OCI-LY7 (cell line): ENCODE measurements at regions not wholly inside any gene's neighbourhood (a gene's known extent, or its start where the extent isn't known, plus 50 kb on each side); places are given as distances from the start of the nearest gene placed in this dataset.

Experiments
- BruUV-seq: library from RNA; stranded (reverse); fragments of 400-500 nt; replicated peaks from 2 replicates; lab custom pipeline; 2021; lab: Mats Ljungman, UMichigan
- CTCF ChIA-PET: fragments of 300-600 bp; sonication (Branson Sonifier 250); formaldehyde crosslinking; loops from one replicate; lab custom pipeline; 2022; ENCODE audit warnings: antibody characterized with exemption; ENCODE audit not compliant: unreplicated experiment; lab: Charles Lee
- POLR2A ChIA-PET: fragments of 300-600 bp; sonication (Branson Sonifier 250); formaldehyde crosslinking; loops from one replicate; lab custom pipeline; 2022; ENCODE audit warnings: antibody characterized with exemption; lab: Charles Lee
- DNase-seq: peaks from one replicate; pipeline ENCODE4 v3.0.0-alpha.2; 2015; ENCODE audit warnings: low spot score
- H2AFZ ChIP-seq: fragments of 200-600 bp; sonication (generic), shearing (Covaris generic); 2 replicates; pipeline ENCODE4 v1.6.1; 2014; ENCODE audit warnings: mild to moderate bottlenecking, antibody characterized with exemption, low read length, moderate library complexity
- H3K27ac ChIP-seq: fragments of 200-600 bp; sonication (generic); 2 replicates; pipeline ENCODE4 v1.5.1; 2014; ENCODE audit warnings: mixed run types, low read depth, mild to moderate bottlenecking, moderate library complexity, low read length, inconsistent platforms; ENCODE audit not compliant: poor library complexity, severe bottlenecking
- H3K36me3 ChIP-seq: fragments of 200-600 bp; sonication (generic); 2 replicates; pipeline ENCODE4 v1.6.1; 2014; ENCODE audit warnings: mild to moderate bottlenecking, antibody characterized with exemption, low read length, moderate library complexity, mixed read lengths; ENCODE audit not compliant: insufficient read depth
- H3K4me1 ChIP-seq: fragments of 200-600 bp; sonication (generic); 2 replicates; pipeline ENCODE4 v1.5.1; 2014; ENCODE audit warnings: mild to moderate bottlenecking, low read length; ENCODE audit not compliant: insufficient read depth, poor library complexity, severe bottlenecking
- H3K4me2 ChIP-seq: fragments of 200-600 bp; sonication (generic); 2 replicates; pipeline ENCODE4 v1.6.1; 2014; ENCODE audit warnings: mild to moderate bottlenecking, low read length
- H3K4me3 ChIP-seq: fragments of 200-600 bp; sonication (generic); 2 replicates; pipeline ENCODE4 v1.5.1; 2014; ENCODE audit warnings: mild to moderate bottlenecking, low read depth, low read length; ENCODE audit not compliant: poor library complexity, severe bottlenecking
- H3K79me2 ChIP-seq: fragments of 200-600 bp; sonication (generic); 2 replicates; pipeline ENCODE4 v1.6.1; 2016; ENCODE audit warnings: low read depth, mild to moderate bottlenecking, low read length, moderate library complexity, mixed read lengths; ENCODE audit not compliant: insufficient read depth
- H3K9me2 ChIP-seq: fragments of 200-600 bp; sonication (generic); 2 replicates; pipeline ENCODE4 v1.6.1; 2016; ENCODE audit warnings: mild to moderate bottlenecking, low read length, mixed read lengths; ENCODE audit not compliant: insufficient read depth
- H3K9me3 ChIP-seq: fragments of 200-600 bp; sonication (generic); 2 replicates; pipeline ENCODE4 v1.6.1; 2014; ENCODE audit warnings: mild to moderate bottlenecking, mixed run types, low read length, mixed read lengths
- H4K20me1 ChIP-seq: fragments of 200-600 bp; sonication (generic); 2 replicates; pipeline ENCODE4 v1.6.1; 2014; ENCODE audit warnings: mild to moderate bottlenecking, antibody characterized with exemption, low read length, moderate library complexity, mixed read lengths; ENCODE audit not compliant: insufficient read depth
- EZH2phosphoT487 ChIP-seq: fragments of 200-600 bp; sonication (generic); IDR thresholded peaks from 2 replicates; pipeline ENCODE4 v1.6.1; 2018; ENCODE audit warnings: low read depth, borderline replicate concordance, mild to moderate bottlenecking, mixed run types, antibody characterized with exemption, low read length, moderate library complexity, mixed read lengths
- intact Hi-C: fragments of 100-400 bp; cut with micrococcal nuclease; formaldehyde crosslinking; loops from one replicate; pipeline ENCODE4 v1.10.0; 2022; ENCODE audit not compliant: unreplicated experiment
- TF ChIP-seq, protein P1 (sequence below): fragments of 200-600 bp; sonication (generic); conservative IDR thresholded peaks from 2 replicates; pipeline ENCODE4 v1.5.1; 2014; ENCODE audit warnings: mild to moderate bottlenecking, antibody characterized with exemption, low read length, moderate library complexity, mixed read lengths

DNA sequence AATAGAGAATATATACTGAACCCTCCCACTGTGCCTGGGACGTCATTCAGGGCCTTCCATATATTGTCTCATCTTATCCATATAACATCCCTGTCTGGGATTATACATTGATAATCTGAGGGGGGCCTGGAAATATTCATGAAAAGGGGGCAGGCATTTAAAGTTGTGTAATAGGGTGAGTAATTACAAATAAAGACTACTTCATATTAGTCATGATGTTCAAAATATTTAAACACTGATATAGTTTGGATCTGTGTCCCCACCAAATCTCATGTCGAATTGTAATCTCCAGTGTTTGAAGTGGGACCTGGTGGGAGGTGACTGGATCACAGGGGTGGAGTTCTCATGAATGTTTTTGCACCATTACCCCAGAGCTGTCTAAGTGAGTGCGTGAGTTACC is 97.8 kb downstream of the AQP9 start:
- no peak for DNase-seq
- Histone ChIP-seq H3K4me3 (no peak overlapping the region), H4K20me1 (no peaks in the 10 kb centered on the region), H3K4me1 (no peaks in the 10 kb centered on the region), H2AFZ (no peak overlapping the region), H3K9me2 (no peaks in the 10 kb centered on the region), H3K27ac (no peak overlapping the region), H3K36me3 (no peaks in the 10 kb centered on the region), H3K79me2 (no peaks in the 10 kb centered on the region), H3K4me2 (no peak overlapping the region), H3K9me3 (no peaks in the 10 kb centered on the region)
- ChIA-PET POLR2A (no interaction called here), CTCF (no interaction called here)
- intact Hi-C loops = no loop called here
- no peak for TF ChIP-seq EZH2phosphoT487
- TF ChIP-seq, protein P1, sequence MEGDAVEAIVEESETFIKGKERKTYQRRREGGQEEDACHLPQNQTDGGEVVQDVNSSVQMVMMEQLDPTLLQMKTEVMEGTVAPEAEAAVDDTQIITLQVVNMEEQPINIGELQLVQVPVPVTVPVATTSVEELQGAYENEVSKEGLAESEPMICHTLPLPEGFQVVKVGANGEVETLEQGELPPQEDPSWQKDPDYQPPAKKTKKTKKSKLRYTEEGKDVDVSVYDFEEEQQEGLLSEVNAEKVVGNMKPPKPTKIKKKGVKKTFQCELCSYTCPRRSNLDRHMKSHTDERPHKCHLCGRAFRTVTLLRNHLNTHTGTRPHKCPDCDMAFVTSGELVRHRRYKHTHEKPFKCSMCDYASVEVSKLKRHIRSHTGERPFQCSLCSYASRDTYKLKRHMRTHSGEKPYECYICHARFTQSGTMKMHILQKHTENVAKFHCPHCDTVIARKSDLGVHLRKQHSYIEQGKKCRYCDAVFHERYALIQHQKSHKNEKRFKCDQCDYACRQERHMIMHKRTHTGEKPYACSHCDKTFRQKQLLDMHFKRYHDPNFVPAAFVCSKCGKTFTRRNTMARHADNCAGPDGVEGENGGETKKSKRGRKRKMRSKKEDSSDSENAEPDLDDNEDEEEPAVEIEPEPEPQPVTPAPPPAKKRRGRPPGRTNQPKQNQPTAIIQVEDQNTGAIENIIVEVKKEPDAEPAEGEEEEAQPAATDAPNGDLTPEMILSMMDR = no peak
- no TSS peak for BruUV-seq

GRCh38 chr15:58240191-58240932 is 102.2 kb downstream of the AQP9 start:
- no peaks in the 10 kb centered on the region for H3K79me2 ChIP-seq
- H3K27ac ChIP-seq = no peak overlapping the region
- no peaks in the 10 kb centered on the region for H3K9me2 ChIP-seq
- intact Hi-C loops = no loop called here
- H3K4me2 ChIP-seq = no peak overlapping the region
- H3K4me1 ChIP-seq = no peaks in the 10 kb centered on the region
- ChIA-PET CTCF (no interaction called here), POLR2A (no interaction called here)
- TF ChIP-seq, protein P1 = no peak
- no peak for TF ChIP-seq EZH2phosphoT487
- no peaks in the 10 kb centered on the region for H3K36me3 ChIP-seq
- H4K20me1 ChIP-seq = no peaks in the 10 kb centered on the region
- no peak for DNase-seq
- H3K4me3 ChIP-seq = no peak overlapping the region
- H2AFZ ChIP-seq = no peak overlapping the region
- BruUV-seq = no TSS peak
- no peaks in the 10 kb centered on the region for H3K9me3 ChIP-seq

DNA sequence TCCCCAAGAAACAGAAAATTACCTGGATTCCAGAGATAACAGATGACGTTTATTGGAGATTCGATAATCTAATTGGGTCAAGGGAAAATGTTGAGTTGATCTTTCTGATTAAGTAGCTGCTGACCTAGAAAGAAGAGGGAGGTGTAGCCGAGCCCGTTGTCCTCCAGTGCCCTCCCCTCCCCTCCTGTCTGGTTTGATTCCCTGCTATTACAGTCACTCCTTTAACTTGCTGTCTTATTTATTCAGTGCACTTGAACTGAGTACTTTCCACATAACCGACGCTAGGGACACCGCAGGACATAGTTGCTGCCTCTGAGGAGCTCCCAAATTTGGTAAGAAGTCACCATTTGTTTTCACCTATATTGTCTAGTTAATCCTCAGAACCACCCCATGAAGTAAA is 103.7 kb downstream of the AQP9 start:
- no peak for DNase-seq
- TF ChIP-seq EZH2phosphoT487 = no peak
- TF ChIP-seq, protein P1 = no peak
- Histone ChIP-seq H3K27ac (no peak overlapping the region), H3K4me3 (no peak overlapping the region), H3K4me2 (no peak overlapping the region), H3K9me3 (no peaks in the 10 kb centered on the region), H3K9me2 (no peaks in the 10 kb centered on the region), H4K20me1 (no peaks in the 10 kb centered on the region), H3K79me2 (no peaks in the 10 kb centered on the region), H3K4me1 (no peaks in the 10 kb centered on the region), H2AFZ (no peak overlapping the region), H3K36me3 (no peaks in the 10 kb centered on the region)
- ChIA-PET CTCF (no interaction called here), POLR2A (no interaction called here)
- intact Hi-C loops = no loop called here
- BruUV-seq = no TSS peak
